Peyer's patch (tissue), 4 donors: ENCODE measurements at regions not wholly inside any gene's neighbourhood (a gene's known extent, or its start where the extent isn't known, plus 50 kb on each side); places are given as distances from the start of the nearest gene placed in this dataset.

Source experiments
- POLR2A ChIP-seq, 2 donors: fragments of 450-650 bp; IDR thresholded peaks; one replicate each; pipeline ENCODE4 v1.5.1; 2017; ENCODE audit warnings: antibody characterized with exemption in 2 of 2, mild to moderate bottlenecking in 2 of 2, moderate library complexity in 2 of 2
- TF ChIP-seq, protein P1 (sequence below), 6 experiments: fragments of 450-650 bp in 4 of 6; fragments of 200-600 bp in 2 of 6; sonication (generic) in 1 of 6; IDR thresholded peaks; one replicate each; pipeline ENCODE4 v1.5.1; 2017 to 2019; ENCODE audit warnings: antibody characterized with exemption in 6 of 6, mild to moderate bottlenecking in 3 of 6, moderate library complexity in 1 of 6

DNA sequence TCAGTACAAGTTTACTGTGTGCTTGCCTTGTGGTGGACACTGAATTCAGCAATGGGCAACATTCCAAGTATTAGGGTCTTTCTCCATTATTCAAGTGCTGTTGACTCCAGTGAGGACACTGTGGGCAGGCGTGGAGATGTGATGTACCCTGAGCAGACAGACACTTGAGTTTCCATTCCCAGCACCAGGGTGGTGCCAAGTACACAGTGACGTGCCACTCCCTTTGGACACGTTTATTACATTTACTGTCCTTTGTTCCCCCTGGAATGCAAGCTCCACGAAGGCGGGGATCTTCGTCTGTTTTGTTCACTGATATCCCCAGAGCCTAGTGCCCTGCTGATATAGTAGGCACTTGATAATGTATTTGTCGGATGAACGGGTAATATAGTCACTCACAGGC is 130.6 kb upstream of the STX18 start:
- TF ChIP-seq, protein P1, sequence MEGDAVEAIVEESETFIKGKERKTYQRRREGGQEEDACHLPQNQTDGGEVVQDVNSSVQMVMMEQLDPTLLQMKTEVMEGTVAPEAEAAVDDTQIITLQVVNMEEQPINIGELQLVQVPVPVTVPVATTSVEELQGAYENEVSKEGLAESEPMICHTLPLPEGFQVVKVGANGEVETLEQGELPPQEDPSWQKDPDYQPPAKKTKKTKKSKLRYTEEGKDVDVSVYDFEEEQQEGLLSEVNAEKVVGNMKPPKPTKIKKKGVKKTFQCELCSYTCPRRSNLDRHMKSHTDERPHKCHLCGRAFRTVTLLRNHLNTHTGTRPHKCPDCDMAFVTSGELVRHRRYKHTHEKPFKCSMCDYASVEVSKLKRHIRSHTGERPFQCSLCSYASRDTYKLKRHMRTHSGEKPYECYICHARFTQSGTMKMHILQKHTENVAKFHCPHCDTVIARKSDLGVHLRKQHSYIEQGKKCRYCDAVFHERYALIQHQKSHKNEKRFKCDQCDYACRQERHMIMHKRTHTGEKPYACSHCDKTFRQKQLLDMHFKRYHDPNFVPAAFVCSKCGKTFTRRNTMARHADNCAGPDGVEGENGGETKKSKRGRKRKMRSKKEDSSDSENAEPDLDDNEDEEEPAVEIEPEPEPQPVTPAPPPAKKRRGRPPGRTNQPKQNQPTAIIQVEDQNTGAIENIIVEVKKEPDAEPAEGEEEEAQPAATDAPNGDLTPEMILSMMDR (IDR thresholded peaks at IDR 0.05) = no peak
- no peak for TF ChIP-seq POLR2A (IDR thresholded peaks at IDR 0.05)
